OCI-LY7 (cell line): ENCODE measurements at regions not wholly inside any gene's neighbourhood (a gene's known extent, or its start where the extent isn't known, plus 50 kb on each side); places are given as distances from the start of the nearest gene placed in this dataset.

Experiments
- BruUV-seq: library from RNA; stranded (reverse); fragments of 400-500 nt; replicated peaks from 2 replicates; lab custom pipeline; 2021; lab: Mats Ljungman, UMichigan
- CTCF ChIA-PET: fragments of 300-600 bp; sonication (Branson Sonifier 250); formaldehyde crosslinking; loops from one replicate; lab custom pipeline; 2022; ENCODE audit warnings: antibody characterized with exemption; ENCODE audit not compliant: unreplicated experiment; lab: Charles Lee
- POLR2A ChIA-PET: fragments of 300-600 bp; sonication (Branson Sonifier 250); formaldehyde crosslinking; loops from one replicate; lab custom pipeline; 2022; ENCODE audit warnings: antibody characterized with exemption; lab: Charles Lee
- DNase-seq: peaks from one replicate; pipeline ENCODE4 v3.0.0-alpha.2; 2015; ENCODE audit warnings: low spot score
- H2AFZ ChIP-seq: fragments of 200-600 bp; sonication (generic), shearing (Covaris generic); 2 replicates; pipeline ENCODE4 v1.6.1; 2014; ENCODE audit warnings: mild to moderate bottlenecking, antibody characterized with exemption, low read length, moderate library complexity
- H3K27ac ChIP-seq: fragments of 200-600 bp; sonication (generic); 2 replicates; pipeline ENCODE4 v1.5.1; 2014; ENCODE audit warnings: mixed run types, low read depth, mild to moderate bottlenecking, moderate library complexity, low read length, inconsistent platforms; ENCODE audit not compliant: poor library complexity, severe bottlenecking
- H3K36me3 ChIP-seq: fragments of 200-600 bp; sonication (generic); 2 replicates; pipeline ENCODE4 v1.6.1; 2014; ENCODE audit warnings: mild to moderate bottlenecking, antibody characterized with exemption, low read length, moderate library complexity, mixed read lengths; ENCODE audit not compliant: insufficient read depth
- H3K4me1 ChIP-seq: fragments of 200-600 bp; sonication (generic); 2 replicates; pipeline ENCODE4 v1.5.1; 2014; ENCODE audit warnings: mild to moderate bottlenecking, low read length; ENCODE audit not compliant: insufficient read depth, poor library complexity, severe bottlenecking
- H3K4me2 ChIP-seq: fragments of 200-600 bp; sonication (generic); 2 replicates; pipeline ENCODE4 v1.6.1; 2014; ENCODE audit warnings: mild to moderate bottlenecking, low read length
- H3K4me3 ChIP-seq: fragments of 200-600 bp; sonication (generic); 2 replicates; pipeline ENCODE4 v1.5.1; 2014; ENCODE audit warnings: mild to moderate bottlenecking, low read depth, low read length; ENCODE audit not compliant: poor library complexity, severe bottlenecking
- H3K79me2 ChIP-seq: fragments of 200-600 bp; sonication (generic); 2 replicates; pipeline ENCODE4 v1.6.1; 2016; ENCODE audit warnings: low read depth, mild to moderate bottlenecking, low read length, moderate library complexity, mixed read lengths; ENCODE audit not compliant: insufficient read depth
- H3K9me2 ChIP-seq: fragments of 200-600 bp; sonication (generic); 2 replicates; pipeline ENCODE4 v1.6.1; 2016; ENCODE audit warnings: mild to moderate bottlenecking, low read length, mixed read lengths; ENCODE audit not compliant: insufficient read depth
- H3K9me3 ChIP-seq: fragments of 200-600 bp; sonication (generic); 2 replicates; pipeline ENCODE4 v1.6.1; 2014; ENCODE audit warnings: mild to moderate bottlenecking, mixed run types, low read length, mixed read lengths
- H4K20me1 ChIP-seq: fragments of 200-600 bp; sonication (generic); 2 replicates; pipeline ENCODE4 v1.6.1; 2014; ENCODE audit warnings: mild to moderate bottlenecking, antibody characterized with exemption, low read length, moderate library complexity, mixed read lengths; ENCODE audit not compliant: insufficient read depth
- EZH2phosphoT487 ChIP-seq: fragments of 200-600 bp; sonication (generic); IDR thresholded peaks from 2 replicates; pipeline ENCODE4 v1.6.1; 2018; ENCODE audit warnings: low read depth, borderline replicate concordance, mild to moderate bottlenecking, mixed run types, antibody characterized with exemption, low read length, moderate library complexity, mixed read lengths
- intact Hi-C: fragments of 100-400 bp; cut with micrococcal nuclease; formaldehyde crosslinking; loops from one replicate; pipeline ENCODE4 v1.10.0; 2022; ENCODE audit not compliant: unreplicated experiment
- TF ChIP-seq, protein P1 (sequence below): fragments of 200-600 bp; sonication (generic); conservative IDR thresholded peaks from 2 replicates; pipeline ENCODE4 v1.5.1; 2014; ENCODE audit warnings: mild to moderate bottlenecking, antibody characterized with exemption, low read length, moderate library complexity, mixed read lengths

DNA sequence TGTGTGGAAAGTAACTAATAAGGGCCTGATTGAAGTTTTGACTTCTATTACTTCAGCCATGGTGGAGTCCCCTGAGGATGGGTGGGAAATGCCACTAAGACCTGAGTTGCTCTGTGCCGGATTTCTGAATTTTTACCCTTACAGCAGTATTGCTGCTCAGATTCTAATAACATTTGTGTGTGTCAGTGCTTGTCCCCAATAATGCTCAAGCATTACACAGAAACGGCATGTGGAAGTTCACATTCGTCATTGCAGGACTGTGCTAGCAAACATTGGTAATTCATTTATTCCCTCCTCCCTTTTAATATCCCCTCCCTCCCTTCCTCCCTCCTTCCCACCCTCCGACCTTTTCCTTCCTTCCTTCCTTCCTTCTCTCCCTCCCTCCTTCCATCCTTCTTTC lies 484.5 kb upstream of the ONECUT1 start:
- no TSS peak for BruUV-seq

DNA sequence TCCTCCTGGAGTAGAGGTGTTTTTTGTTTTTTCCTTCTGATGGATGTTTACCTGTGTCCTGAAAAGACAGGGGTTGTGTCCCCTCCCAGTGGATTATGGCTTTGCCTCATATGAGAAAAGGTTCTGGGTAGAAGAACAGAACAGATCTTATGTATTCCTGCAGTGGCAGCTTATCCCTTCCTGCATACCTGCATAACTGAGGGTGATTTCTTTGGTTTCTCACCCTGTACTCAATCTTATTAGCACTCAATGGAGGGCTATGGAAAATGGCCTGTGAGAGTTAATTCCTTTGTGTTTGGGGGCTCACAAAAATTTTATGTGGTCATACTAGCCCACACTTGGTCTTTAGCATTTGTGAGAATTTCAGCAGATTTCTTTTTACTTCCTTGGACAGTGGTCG lies 482.0 kb upstream of the ONECUT1 start:
- Histone ChIP-seq H3K4me2 (no peak overlapping the region), H3K36me3 (no peaks in the 10 kb centered on the region), H4K20me1 (no peaks in the 10 kb centered on the region), H3K27ac (no peak overlapping the region), H2AFZ (no peak overlapping the region), H3K9me2 (no peaks in the 10 kb centered on the region), H3K79me2 (no peaks in the 10 kb centered on the region), H3K4me1 (no peaks in the 10 kb centered on the region), H3K9me3 (no peaks in the 10 kb centered on the region), H3K4me3 (no peak overlapping the region)
- BruUV-seq, result no TSS peak
- intact Hi-C loops, result no loop called here
- CTCF ChIA-PET, result no interaction called here
- DNase-seq, result no peak
- no peak for TF ChIP-seq EZH2phosphoT487
- TF ChIP-seq, protein P1, sequence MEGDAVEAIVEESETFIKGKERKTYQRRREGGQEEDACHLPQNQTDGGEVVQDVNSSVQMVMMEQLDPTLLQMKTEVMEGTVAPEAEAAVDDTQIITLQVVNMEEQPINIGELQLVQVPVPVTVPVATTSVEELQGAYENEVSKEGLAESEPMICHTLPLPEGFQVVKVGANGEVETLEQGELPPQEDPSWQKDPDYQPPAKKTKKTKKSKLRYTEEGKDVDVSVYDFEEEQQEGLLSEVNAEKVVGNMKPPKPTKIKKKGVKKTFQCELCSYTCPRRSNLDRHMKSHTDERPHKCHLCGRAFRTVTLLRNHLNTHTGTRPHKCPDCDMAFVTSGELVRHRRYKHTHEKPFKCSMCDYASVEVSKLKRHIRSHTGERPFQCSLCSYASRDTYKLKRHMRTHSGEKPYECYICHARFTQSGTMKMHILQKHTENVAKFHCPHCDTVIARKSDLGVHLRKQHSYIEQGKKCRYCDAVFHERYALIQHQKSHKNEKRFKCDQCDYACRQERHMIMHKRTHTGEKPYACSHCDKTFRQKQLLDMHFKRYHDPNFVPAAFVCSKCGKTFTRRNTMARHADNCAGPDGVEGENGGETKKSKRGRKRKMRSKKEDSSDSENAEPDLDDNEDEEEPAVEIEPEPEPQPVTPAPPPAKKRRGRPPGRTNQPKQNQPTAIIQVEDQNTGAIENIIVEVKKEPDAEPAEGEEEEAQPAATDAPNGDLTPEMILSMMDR, result no peak
- POLR2A ChIA-PET, result no interaction called here

More for the DNA sequence above, 484.5 kb upstream of the ONECUT1 start:
- no peak overlapping the region for H3K4me3 ChIP-seq
- no peak for DNase-seq
- intact Hi-C loops, result no loop called here
- POLR2A ChIA-PET, result no interaction called here
- H3K9me2 ChIP-seq, result no peaks in the 10 kb centered on the region
- H3K27ac ChIP-seq, result no peak overlapping the region
- no peaks in the 10 kb centered on the region for H3K79me2 ChIP-seq
- CTCF ChIA-PET, result no interaction called here
- no peak overlapping the region for H2AFZ ChIP-seq
- no peaks in the 10 kb centered on the region for H3K36me3 ChIP-seq
- no peak for TF ChIP-seq EZH2phosphoT487
- TF ChIP-seq, protein P1, result no peak
- H3K4me1 ChIP-seq, result no peaks in the 10 kb centered on the region
- no peaks in the 10 kb centered on the region for H4K20me1 ChIP-seq
- H3K9me3 ChIP-seq, result no peaks in the 10 kb centered on the region
- H3K4me2 ChIP-seq, result no peak overlapping the region

DNA sequence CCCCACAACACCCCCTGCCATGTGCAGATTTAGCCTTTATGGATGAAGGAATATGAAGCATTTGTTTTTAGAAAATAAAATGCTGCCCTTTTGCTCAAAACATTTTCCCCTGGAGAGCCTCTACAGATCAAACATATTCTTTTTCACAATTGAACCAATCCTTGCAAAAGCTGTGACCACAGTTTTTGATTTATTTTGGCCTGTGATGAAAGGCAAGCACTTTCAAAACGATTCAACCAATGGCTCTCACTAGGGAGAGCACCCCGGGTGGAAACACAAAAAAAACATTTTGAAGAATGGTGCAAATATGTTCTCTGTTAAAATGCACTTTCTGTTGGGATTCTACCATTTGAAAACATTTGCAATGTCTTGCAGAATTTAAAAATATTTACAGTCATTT lies 476.0 kb upstream of the ONECUT1 start:
- Histone ChIP-seq H3K79me2 (no peaks in the 10 kb centered on the region), H3K4me1 (no peaks in the 10 kb centered on the region), H3K27ac (no peak overlapping the region), H3K36me3 (no peaks in the 10 kb centered on the region), H3K9me3 (no peaks in the 10 kb centered on the region), H3K4me2 (no peak overlapping the region), H2AFZ (no peak overlapping the region), H3K4me3 (no peak overlapping the region), H3K9me2 (no peaks in the 10 kb centered on the region), H4K20me1 (no peaks in the 10 kb centered on the region)
- BruUV-seq, result no TSS peak
- ChIA-PET POLR2A (no interaction called here), CTCF (no interaction called here)
- TF ChIP-seq, protein P1, result no peak
- TF ChIP-seq EZH2phosphoT487, result no peak
- DNase-seq, result no peak
- intact Hi-C loops, result no loop called here
